ENCODE measurements at regions not wholly inside any gene's neighbourhood (a gene's known extent, or its start where the extent isn't known, plus 50 kb on each side); places are given as distances from the start of the nearest gene placed in this dataset.

DNA sequence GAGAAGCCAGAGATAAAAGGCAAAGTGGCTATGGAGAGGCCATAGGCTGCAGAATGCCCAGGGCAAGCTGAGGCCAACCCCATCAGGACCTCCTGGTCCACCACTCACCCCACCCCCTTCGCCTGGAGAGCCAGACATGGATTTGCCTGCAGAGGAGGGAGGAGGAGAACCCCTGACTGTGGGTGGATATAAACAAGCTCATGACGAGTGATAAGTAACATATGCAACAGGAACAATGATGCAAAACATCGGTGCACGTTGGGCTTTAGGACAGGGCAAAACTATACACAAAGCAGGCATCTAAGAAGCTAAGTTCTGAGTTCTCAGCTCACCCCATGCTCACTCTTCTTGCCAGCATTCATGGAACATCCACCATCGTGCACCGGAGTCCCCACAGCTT lies 150.3 kb downstream of the ETS2 start:
- TF ChIP-seq EP300 (IDR thresholded peaks at IDR 0.05; ENCODE audit: borderline replicate concordance) (no peak), CEBPB (IDR thresholded peaks at IDR 0.05) (no peak), TEAD4 (IDR thresholded peaks at IDR 0.05) (no peak), YY1 (IDR thresholded peaks at IDR 0.05; ENCODE audit: low read depth) (no peak), MAX (IDR thresholded peaks at IDR 0.05) (no peak), TAF1 (IDR thresholded peaks at IDR 0.05; ENCODE audit: low read depth) (no peak), REST (IDR thresholded peaks at IDR 0.05; ENCODE audit: low read depth) (no peak), TCF12 (IDR thresholded peaks at IDR 0.05; ENCODE audit: low read depth) (no peak), CREB1 (IDR thresholded peaks at IDR 0.05; ENCODE audit: low read depth) (no peak)
- TF ChIP-seq, protein P1, sequence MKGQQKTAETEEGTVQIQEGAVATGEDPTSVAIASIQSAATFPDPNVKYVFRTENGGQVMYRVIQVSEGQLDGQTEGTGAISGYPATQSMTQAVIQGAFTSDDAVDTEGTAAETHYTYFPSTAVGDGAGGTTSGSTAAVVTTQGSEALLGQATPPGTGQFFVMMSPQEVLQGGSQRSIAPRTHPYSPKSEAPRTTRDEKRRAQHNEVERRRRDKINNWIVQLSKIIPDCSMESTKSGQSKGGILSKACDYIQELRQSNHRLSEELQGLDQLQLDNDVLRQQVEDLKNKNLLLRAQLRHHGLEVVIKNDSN (IDR thresholded peaks at IDR 0.05): no peak

Measured in Ishikawa (cell line).